BLaER1 treated with 17β-estradiol and CSF1 and Interleukin-3, amounts not matched to agents 10 nM and 100 nM (cell line): ENCODE measurements at regions not wholly inside any gene's neighbourhood (a gene's known extent, or its start where the extent isn't known, plus 50 kb on each side); places are given as distances from the start of the nearest gene placed in this dataset.

ENCODE experiments used
- H3K27ac ChIP-seq, 11 experiments: shearing (Covaris generic); formaldehyde crosslinking; 2 replicates each; pipeline ENCODE4 v1.8.1; 2022
- H3K27me3 ChIP-seq, 11 experiments: shearing (Covaris generic); formaldehyde crosslinking; 2 replicates each; pipeline ENCODE4 v1.8.1; 2022
- H3K36me3 ChIP-seq, 11 experiments: shearing (Covaris generic); formaldehyde crosslinking; 2 replicates each; pipeline ENCODE4 v1.8.1; 2022
- H3K4me1 ChIP-seq, 10 experiments: shearing (Covaris generic); formaldehyde crosslinking; 2 replicates each; pipeline ENCODE4 v1.8.1; 2022
- H3K4me2 ChIP-seq, 11 experiments: shearing (Covaris generic); formaldehyde crosslinking; 2 replicates each; pipeline ENCODE4 v1.8.1; 2022
- H3K4me3 ChIP-seq, 10 experiments: shearing (Covaris generic); formaldehyde crosslinking; 2 replicates each; pipeline ENCODE4 v1.8.1; 2022
- H3K9ac ChIP-seq, 11 experiments: shearing (Covaris generic); formaldehyde crosslinking; 2 replicates each; pipeline ENCODE4 v1.8.1; 2022
- H3K9me3 ChIP-seq, 11 experiments: shearing (Covaris generic); formaldehyde crosslinking; replicated peaks in 1 of 11; 2 replicates each; pipeline ENCODE4 v1.8.1; 2022
- H4K20me1 ChIP-seq, 11 experiments: shearing (Covaris generic); formaldehyde crosslinking; 2 replicates each; pipeline ENCODE4 v1.8.1; 2022
- Cebpa-rat ChIP-seq, 11 experiments: shearing (Covaris generic); IDR thresholded peaks; 2 replicates each; pipeline ENCODE4 v1.8.1; 2022

- Histone ChIP-seq H3K4me2 (no peak overlapping the region), H3K36me3 (no peaks in the 10 kb centered on the region), H3K4me3 (no peak overlapping the region), H4K20me1 (no peaks in the 10 kb centered on the region), H3K9ac (no peak overlapping the region), H3K4me1 (no peaks in the 10 kb centered on the region), H3K27me3 (no peaks in the 10 kb centered on the region), H3K27ac (no peak overlapping the region), H3K9me3 (peaks cover 0 to 4% (median 0%) of the 10 kb centered on the region in 11 experiments; a peak in 1 of 22 replicates)
- TF ChIP-seq Cebpa-rat (IDR thresholded peaks at IDR 0.05) = no peak
Measured at GRCh38 chr2:77954931-77955330, 432.8 kb upstream of the LRRTM4 start.

DNA sequence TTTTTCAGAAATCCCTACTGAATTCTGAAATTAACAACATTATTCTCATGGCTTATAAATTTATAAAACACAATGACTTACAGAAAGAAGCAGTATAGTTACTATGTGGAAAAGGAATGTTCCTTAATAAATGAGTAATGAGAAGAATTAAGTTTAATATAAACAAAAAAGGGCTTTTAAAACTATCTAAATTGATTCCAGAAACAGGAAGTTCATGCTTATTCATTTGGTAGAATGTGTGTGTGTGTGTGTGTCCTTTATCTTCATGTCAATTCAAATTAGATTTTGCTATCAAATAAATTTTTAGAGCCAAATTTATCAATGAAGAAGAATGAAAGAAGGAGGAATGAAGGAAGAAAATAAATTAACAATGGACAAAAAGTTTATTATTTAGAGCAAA, 440.8 kb upstream of the LRRTM4 start:
- Histone ChIP-seq H3K27ac (no peak overlapping the region), H3K4me3 (no peak overlapping the region), H4K20me1 (no peaks in the 10 kb centered on the region), H3K4me2 (no peak overlapping the region), H3K36me3 (no peaks in the 10 kb centered on the region), H3K4me1 (no peaks in the 10 kb centered on the region), H3K27me3 (no peaks in the 10 kb centered on the region), H3K9me3 (no peaks in the 10 kb centered on the region), H3K9ac (no peak overlapping the region)
- TF ChIP-seq Cebpa-rat (IDR thresholded peaks at IDR 0.05) = no peak

- Histone ChIP-seq H3K4me1 (0 out of 20 replicates have a peak, but pooled peaks cover 0 to 5% (median 0%) of the 10 kb centered on the region in 10 experiments), H3K27ac (no peak overlapping the region), H3K9me3 (peaks cover 0 to 8% (median 0%) of the 10 kb centered on the region in 11 experiments; a peak in 3 of 22 replicates), H3K9ac (no peak overlapping the region), H3K36me3 (no peaks in the 10 kb centered on the region), H3K4me3 (no peak overlapping the region), H3K27me3 (no peaks in the 10 kb centered on the region), H4K20me1 (no peaks in the 10 kb centered on the region), H3K4me2 (no peak overlapping the region; a peak in 1 of 22 replicates)
- no peak for TF ChIP-seq Cebpa-rat (IDR thresholded peaks at IDR 0.05)
Measured at GRCh38 chr2:77977471-77978063, 455.4 kb upstream of the LRRTM4 start.

- no peak for TF ChIP-seq Cebpa-rat (IDR thresholded peaks at IDR 0.05)
- H3K27me3 ChIP-seq = no peaks in the 10 kb centered on the region
Measured at GRCh38 chr2:77995161-77995560, 473.0 kb upstream of the LRRTM4 start.

DNA sequence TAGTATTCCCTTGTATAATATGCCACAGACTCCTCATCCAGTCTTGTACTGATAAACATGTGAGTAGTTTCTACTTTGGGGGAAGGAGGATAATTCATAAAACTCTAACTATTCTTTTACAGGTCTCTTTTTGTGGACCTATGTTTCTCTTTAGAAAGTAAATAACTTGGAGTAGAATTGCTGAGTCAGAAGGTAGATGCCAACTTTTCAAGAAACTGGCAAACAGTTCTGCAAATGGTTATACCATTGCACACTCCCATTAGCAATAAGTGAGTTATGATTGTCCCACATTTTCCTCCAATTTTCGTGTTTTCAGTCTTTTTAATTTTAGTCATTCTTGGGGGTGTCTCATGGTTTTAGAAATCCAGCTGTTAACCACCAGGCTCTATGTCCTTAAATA, 477.2 kb upstream of the LRRTM4 start:
- peak overlapping the region in 8 of 11 experiments; percentile 2 to 68 (median 40); a peak in 12 of 22 replicates for H3K4me2 ChIP-seq
- no peaks in the 10 kb centered on the region for H3K9me3 ChIP-seq
- no peak for TF ChIP-seq Cebpa-rat (IDR thresholded peaks at IDR 0.05)

More at GRCh38 chr2:77995161-77995560, 473.0 kb upstream of the LRRTM4 start:
- Histone ChIP-seq H4K20me1 (no peaks in the 10 kb centered on the region), H3K27ac (no peak overlapping the region), H3K4me1 (peaks cover 0 to 14% (median 9%) of the 10 kb centered on the region in 10 experiments; a peak in 13 of 20 replicates), H3K9me3 (no peaks in the 10 kb centered on the region), H3K4me3 (no peak overlapping the region), H3K36me3 (no peaks in the 10 kb centered on the region), H3K4me2 (no peak overlapping the region), H3K9ac (no peak overlapping the region)

GRCh38 chr2:78009289-78009688, 487.1 kb upstream of the LRRTM4 start:
- Histone ChIP-seq H4K20me1 (no peaks in the 10 kb centered on the region), H3K27ac (no peak overlapping the region), H3K4me1 (no peaks in the 10 kb centered on the region), H3K9ac (no peak overlapping the region), H3K4me2 (no peak overlapping the region), H3K9me3 (no peaks in the 10 kb centered on the region), H3K4me3 (no peak overlapping the region), H3K36me3 (no peaks in the 10 kb centered on the region), H3K27me3 (no peaks in the 10 kb centered on the region)
- no peak for TF ChIP-seq Cebpa-rat (IDR thresholded peaks at IDR 0.05)

More for the DNA sequence above, 477.2 kb upstream of the LRRTM4 start:
- Histone ChIP-seq H3K36me3 (no peaks in the 10 kb centered on the region), H3K27ac (no peak overlapping the region), H4K20me1 (no peaks in the 10 kb centered on the region), H3K27me3 (no peaks in the 10 kb centered on the region), H3K4me3 (no peak overlapping the region), H3K4me1 (peaks cover 0 to 14% (median 9%) of the 10 kb centered on the region in 10 experiments; a peak in 13 of 20 replicates), H3K9ac (no peak overlapping the region)

DNA sequence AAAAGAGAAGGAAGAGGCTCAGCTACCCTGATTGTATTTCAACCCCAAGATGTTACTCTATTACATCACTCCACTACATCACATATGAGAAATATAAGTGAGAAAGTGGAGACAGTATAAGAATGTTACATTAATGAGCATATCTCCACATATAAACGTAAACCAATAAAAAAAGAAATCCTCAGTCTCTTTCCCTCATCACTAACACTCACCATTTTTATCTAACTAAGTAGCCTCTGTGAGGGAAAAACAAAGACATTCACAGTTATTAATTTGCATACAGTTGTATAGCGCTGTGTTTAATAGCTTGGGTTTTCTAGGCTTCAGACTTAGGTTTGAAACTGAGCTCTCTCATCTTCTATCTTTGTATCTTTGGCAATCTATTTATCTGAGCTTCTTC, 489.1 kb upstream of the LRRTM4 start:
- Histone ChIP-seq H3K27me3 (no peaks in the 10 kb centered on the region), H4K20me1 (no peaks in the 10 kb centered on the region), H3K4me1 (no peaks in the 10 kb centered on the region), H3K27ac (no peak overlapping the region), H3K9ac (no peak overlapping the region), H3K4me2 (no peak overlapping the region), H3K36me3 (no peaks in the 10 kb centered on the region), H3K9me3 (no peaks in the 10 kb centered on the region), H3K4me3 (no peak overlapping the region)
- no peak for TF ChIP-seq Cebpa-rat (IDR thresholded peaks at IDR 0.05)

- Histone ChIP-seq H3K27me3 (no peaks in the 10 kb centered on the region), H3K36me3 (no peaks in the 10 kb centered on the region), H3K9me3 (peaks cover 0 to 6% (median 0%) of the 10 kb centered on the region in 11 experiments; a peak in 2 of 22 replicates), H4K20me1 (no peaks in the 10 kb centered on the region), H3K9ac (no peak overlapping the region), H3K4me1 (no peaks in the 10 kb centered on the region), H3K27ac (no peak overlapping the region), H3K4me2 (no peak overlapping the region), H3K4me3 (no peak overlapping the region)
- no peak for TF ChIP-seq Cebpa-rat (IDR thresholded peaks at IDR 0.05)
Measured at GRCh38 chr2:78020491-78020890, 498.3 kb upstream of the LRRTM4 start.

- peaks cover under 1 to 13% (median 4%) of the 10 kb centered on the region in 11 experiments; a peak in 11 of 22 replicates for H3K9me3 ChIP-seq
- H3K27me3 ChIP-seq = no peaks in the 10 kb centered on the region
- H3K4me1 ChIP-seq = no peaks in the 10 kb centered on the region
- no peaks in the 10 kb centered on the region for H4K20me1 ChIP-seq
- H3K9ac ChIP-seq = no peak overlapping the region
- H3K4me3 ChIP-seq = no peak overlapping the region
- no peak overlapping the region for H3K4me2 ChIP-seq
- no peak overlapping the region for H3K27ac ChIP-seq
- TF ChIP-seq Cebpa-rat (IDR thresholded peaks at IDR 0.05) = no peak
- no peaks in the 10 kb centered on the region for H3K36me3 ChIP-seq
Measured at GRCh38 chr2:78023356-78023755, 501.2 kb upstream of the LRRTM4 start.

DNA sequence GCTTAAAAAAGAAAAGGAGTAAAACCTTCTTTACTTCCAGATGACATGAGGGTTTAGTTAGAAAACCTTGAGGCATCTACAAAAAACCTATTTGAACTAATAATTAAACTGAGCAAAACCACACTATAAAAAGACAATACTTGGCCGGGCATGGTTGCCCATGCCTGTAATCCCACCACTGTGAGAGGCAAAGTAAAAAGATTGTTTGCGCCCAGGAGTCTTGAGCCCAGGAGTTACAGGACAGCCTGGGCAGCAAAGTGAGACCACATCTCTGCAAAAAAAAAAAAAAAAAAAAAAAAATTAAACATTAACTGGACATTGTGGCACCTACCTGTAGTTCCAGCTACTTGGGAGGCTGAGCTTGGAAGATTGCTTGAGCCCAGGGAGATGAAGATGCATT, 502.8 kb upstream of the LRRTM4 start:
- Histone ChIP-seq H3K9me3 (peaks cover 16 to 29% (median 20%) of the 10 kb centered on the region in 11 experiments), H3K4me1 (no peaks in the 10 kb centered on the region), H3K4me3 (no peak overlapping the region), H4K20me1 (no peaks in the 10 kb centered on the region), H3K27ac (no peak overlapping the region), H3K4me2 (no peak overlapping the region), H3K36me3 (no peaks in the 10 kb centered on the region), H3K27me3 (no peaks in the 10 kb centered on the region), H3K9ac (no peak overlapping the region)
- TF ChIP-seq Cebpa-rat (IDR thresholded peaks at IDR 0.05) = no peak
